ENCODE measurements at regions not wholly inside any gene's neighbourhood (a gene's known extent, or its start where the extent isn't known, plus 50 kb on each side); places are given as distances from the start of the nearest gene placed in this dataset.
A peak's percentile ranks its signal among the peaks of the same experiment; 100 is the strongest.

- peaks cover 4% of the 10 kb centered on the region for H3K27me3 Mint-ChIP-seq (ENCODE audit: low read depth, poor library complexity)
- H3K4me1 Mint-ChIP-seq = no peaks in the 10 kb centered on the region
- no peak overlapping the region for H3K4me3 Mint-ChIP-seq
- TF ChIP-seq CTCF (IDR thresholded peaks at IDR 0.05) = no peak
- H3K9me3 Mint-ChIP-seq = peaks cover under 1% of the 10 kb centered on the region
- no peak overlapping the region for H3K27ac Mint-ChIP-seq
- DNase-seq = no peak
- no peaks in the 10 kb centered on the region for H3K36me3 Mint-ChIP-seq (ENCODE audit: low read depth)
These were observed 63.3 kb downstream of the FHIP1A start for GRCh38 chr4:151472297-151472696.

- no peak overlapping the region for H3K4me3 Mint-ChIP-seq
- H3K9me3 Mint-ChIP-seq = no peaks in the 10 kb centered on the region
- DNase-seq = no peak
- no peak for TF ChIP-seq CTCF (IDR thresholded peaks at IDR 0.05)
- no peaks in the 10 kb centered on the region for H3K36me3 Mint-ChIP-seq (ENCODE audit: low read depth)
- peaks cover 4% of the 10 kb centered on the region for H3K27me3 Mint-ChIP-seq (ENCODE audit: low read depth, poor library complexity)
- no peak overlapping the region for H3K27ac Mint-ChIP-seq
- H3K4me1 Mint-ChIP-seq = no peaks in the 10 kb centered on the region
These were observed 63.7 kb downstream of the FHIP1A start for GRCh38 chr4:151472711-151473110.

GRCh38 chr4:151473521-151474097 is 64.6 kb downstream of the FHIP1A start:
- H3K4me3 Mint-ChIP-seq = no peak overlapping the region

GRCh38 chr4:151475035-151475714 is 66.2 kb downstream of the FHIP1A start:
- Mint-ChIP-seq H3K4me3 (no peak overlapping the region), H3K27ac (peak overlapping the region; percentile 6), H3K27me3 (ENCODE audit: low read depth, poor library complexity) (peaks cover 4% of the 10 kb centered on the region), H3K4me1 (no peaks in the 10 kb centered on the region), H3K36me3 (ENCODE audit: low read depth) (no peaks in the 10 kb centered on the region), H3K9me3 (no peaks in the 10 kb centered on the region)
- TF ChIP-seq CTCF (IDR thresholded peaks at IDR 0.05) = no peak
- DNase-seq = no peak

More at GRCh38 chr4:151473521-151474097, 64.6 kb downstream of the FHIP1A start:
- DNase-seq = no peak
- Mint-ChIP-seq H3K27me3 (ENCODE audit: low read depth, poor library complexity) (peaks cover 4% of the 10 kb centered on the region), H3K9me3 (no peaks in the 10 kb centered on the region), H3K36me3 (ENCODE audit: low read depth) (no peaks in the 10 kb centered on the region), H3K4me1 (no peaks in the 10 kb centered on the region), H3K27ac (no peak overlapping the region)
- TF ChIP-seq CTCF (IDR thresholded peaks at IDR 0.05) = no peak

GRCh38 chr4:151481813-151482212 is 72.8 kb downstream of the FHIP1A start:
- Mint-ChIP-seq H3K27me3 (ENCODE audit: low read depth, poor library complexity) (no peaks in the 10 kb centered on the region), H3K4me3 (no peak overlapping the region), H3K9me3 (no peaks in the 10 kb centered on the region), H3K36me3 (ENCODE audit: low read depth) (peaks cover 8% of the 10 kb centered on the region), H3K27ac (no peak overlapping the region), H3K4me1 (no peaks in the 10 kb centered on the region)
- no peak for TF ChIP-seq CTCF (IDR thresholded peaks at IDR 0.05)
- DNase-seq = no peak
